GM12874 (cell line): ENCODE measurements at regions not wholly inside any gene's neighbourhood (a gene's known extent, or its start where the extent isn't known, plus 50 kb on each side); places are given as distances from the start of the nearest gene placed in this dataset.

Experiments used
- TF ChIP-seq, protein P1 (sequence below): IDR thresholded peaks from 2 replicates; pipeline ENCODE4 v1.5.1; 2011; ENCODE audit warnings: low read depth, mild to moderate bottlenecking, control low read depth, low read length, moderate library complexity; ENCODE audit not compliant: insufficient read depth

DNA sequence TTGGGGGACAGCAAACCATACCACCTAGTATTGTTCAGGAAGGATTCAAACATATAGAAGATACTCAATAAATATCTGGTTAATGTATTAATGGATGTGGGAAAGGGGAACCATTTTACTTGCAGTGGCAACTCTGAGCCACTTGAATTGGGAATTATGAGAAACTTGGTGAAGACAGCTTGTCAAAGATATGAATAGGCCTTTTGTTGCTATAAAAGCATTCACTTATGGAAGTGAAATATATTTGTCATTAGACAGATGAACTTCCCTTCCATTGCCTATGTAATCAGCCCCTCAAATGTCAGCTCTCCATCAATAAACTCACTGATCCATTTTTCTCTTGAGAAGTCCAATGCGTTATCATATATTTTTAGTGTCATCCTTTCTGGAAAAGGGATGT lies 56.1 kb downstream of the GPR85 start:
- TF ChIP-seq, protein P1, sequence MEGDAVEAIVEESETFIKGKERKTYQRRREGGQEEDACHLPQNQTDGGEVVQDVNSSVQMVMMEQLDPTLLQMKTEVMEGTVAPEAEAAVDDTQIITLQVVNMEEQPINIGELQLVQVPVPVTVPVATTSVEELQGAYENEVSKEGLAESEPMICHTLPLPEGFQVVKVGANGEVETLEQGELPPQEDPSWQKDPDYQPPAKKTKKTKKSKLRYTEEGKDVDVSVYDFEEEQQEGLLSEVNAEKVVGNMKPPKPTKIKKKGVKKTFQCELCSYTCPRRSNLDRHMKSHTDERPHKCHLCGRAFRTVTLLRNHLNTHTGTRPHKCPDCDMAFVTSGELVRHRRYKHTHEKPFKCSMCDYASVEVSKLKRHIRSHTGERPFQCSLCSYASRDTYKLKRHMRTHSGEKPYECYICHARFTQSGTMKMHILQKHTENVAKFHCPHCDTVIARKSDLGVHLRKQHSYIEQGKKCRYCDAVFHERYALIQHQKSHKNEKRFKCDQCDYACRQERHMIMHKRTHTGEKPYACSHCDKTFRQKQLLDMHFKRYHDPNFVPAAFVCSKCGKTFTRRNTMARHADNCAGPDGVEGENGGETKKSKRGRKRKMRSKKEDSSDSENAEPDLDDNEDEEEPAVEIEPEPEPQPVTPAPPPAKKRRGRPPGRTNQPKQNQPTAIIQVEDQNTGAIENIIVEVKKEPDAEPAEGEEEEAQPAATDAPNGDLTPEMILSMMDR = no peak

DNA sequence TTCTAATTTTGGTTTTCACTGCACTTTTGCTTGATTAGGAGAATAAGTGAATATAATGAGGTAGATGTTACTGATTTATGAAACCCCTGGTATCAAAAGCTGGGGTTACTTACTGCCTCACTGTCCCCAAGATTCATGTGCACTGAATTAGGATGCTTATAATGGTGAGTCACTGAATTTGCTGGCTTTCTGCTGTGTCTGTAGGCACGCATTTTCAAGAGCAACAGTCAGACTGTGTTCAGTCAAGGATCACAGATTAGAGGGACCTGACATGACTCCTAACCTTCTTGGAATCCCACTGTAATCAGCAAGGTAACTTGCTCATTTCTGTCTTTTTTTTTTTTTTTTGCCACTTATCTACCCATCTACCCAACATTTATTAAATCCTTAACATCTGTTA lies 59.7 kb downstream of the GPR85 start:
- TF ChIP-seq, protein P1 = no peak

DNA sequence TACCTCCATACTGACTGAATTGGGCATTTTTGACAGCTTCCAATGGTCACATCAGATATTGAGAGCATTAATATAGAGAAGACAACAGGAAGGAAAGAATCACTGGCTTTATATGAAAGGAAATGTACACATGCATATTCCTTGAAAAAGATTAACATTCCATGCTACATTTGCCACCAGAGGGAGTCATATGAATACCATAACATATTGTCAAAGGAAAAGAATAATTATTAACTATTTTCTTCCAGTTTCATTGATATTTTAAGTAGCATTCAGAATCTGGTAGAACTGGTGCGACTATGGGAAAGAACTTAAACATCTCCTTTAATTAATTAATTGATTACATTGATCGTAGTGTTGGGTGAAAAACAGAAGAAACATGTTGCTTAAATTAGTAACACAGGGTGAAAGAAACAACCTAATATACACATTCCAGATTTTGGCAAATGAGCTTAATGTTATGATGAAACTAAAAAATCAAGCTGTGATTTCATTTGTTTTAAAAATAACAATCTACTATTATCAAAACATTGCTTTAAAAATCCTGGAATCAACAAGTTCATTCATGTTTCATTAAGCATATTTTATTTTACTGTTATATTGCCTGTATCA lies 71.5 kb downstream of the GPR85 start:
- TF ChIP-seq, protein P1 = no peak

DNA sequence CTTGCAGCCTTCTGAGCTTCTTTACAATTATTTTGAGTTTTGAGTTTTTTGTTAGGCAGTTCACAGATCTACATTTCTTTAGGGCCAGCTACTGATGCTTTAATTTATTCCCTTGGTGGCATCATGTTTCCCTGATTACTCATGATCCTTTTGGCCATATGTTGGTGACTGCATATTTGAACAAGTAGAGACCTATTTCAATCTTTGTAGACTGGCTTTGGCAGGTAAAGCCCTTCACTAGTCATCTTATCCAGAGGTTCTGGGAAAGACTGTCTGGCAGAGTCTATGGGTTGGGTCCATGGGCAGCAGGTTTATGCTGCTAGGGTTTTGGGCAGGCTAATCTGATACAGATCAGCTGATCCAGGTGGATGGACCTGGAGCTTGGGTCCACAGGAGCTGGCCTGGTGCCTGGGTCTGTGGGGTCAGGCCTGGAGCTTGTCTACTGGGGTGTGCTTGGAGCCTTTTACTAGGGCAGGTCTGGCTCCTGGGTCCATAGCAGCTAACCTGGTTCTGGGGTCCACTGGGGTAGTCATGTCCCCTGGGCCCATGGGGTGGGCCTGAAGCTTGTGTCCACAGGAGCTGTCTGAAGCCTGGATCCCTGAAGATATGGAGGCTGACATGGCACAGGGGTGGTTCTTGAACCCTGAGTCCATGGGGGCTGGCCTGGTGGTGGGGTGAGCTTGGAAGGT lies 72.7 kb downstream of the GPR85 start:
- TF ChIP-seq, protein P1 = no peak

DNA sequence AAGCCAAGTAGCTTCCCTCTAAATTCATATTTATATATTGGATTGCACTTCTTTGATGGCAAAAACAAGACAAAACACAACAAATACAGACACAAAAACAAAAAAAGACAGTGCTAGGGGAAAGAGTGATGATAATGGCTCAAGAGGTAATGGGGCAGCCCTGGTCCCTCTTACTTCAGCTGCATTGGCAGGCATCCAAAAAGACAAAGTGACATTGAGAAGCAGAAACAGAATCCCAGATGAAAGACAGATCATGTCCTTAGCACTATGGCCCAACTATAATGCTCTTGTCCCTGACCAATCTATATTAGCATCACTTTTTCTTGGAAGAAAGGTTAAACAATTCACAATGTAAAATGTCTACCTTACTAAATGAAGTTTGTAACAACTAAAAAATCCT lies 76.2 kb downstream of the GPR85 start:
- TF ChIP-seq, protein P1 = no peak

DNA sequence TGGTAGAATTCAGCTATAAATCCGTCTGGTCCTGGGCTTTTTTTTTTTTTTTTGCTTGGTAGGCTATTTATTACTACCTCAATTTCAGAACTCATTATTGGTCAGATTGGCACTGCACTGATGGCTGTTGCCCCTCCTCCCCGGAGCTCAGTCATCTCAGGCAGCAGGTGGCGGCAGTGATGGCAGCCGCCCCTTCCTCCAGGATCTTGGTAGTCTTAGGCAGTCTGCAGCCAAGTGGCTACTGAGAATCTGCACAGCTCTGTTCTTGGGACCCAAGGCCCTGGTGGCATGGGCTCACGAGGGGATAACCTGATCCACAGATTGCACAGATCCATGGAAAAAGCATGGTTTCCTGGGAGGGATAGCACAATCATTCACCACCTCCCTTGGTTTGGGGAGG lies 77.9 kb downstream of the GPR85 start:
- TF ChIP-seq, protein P1 = no peak

DNA sequence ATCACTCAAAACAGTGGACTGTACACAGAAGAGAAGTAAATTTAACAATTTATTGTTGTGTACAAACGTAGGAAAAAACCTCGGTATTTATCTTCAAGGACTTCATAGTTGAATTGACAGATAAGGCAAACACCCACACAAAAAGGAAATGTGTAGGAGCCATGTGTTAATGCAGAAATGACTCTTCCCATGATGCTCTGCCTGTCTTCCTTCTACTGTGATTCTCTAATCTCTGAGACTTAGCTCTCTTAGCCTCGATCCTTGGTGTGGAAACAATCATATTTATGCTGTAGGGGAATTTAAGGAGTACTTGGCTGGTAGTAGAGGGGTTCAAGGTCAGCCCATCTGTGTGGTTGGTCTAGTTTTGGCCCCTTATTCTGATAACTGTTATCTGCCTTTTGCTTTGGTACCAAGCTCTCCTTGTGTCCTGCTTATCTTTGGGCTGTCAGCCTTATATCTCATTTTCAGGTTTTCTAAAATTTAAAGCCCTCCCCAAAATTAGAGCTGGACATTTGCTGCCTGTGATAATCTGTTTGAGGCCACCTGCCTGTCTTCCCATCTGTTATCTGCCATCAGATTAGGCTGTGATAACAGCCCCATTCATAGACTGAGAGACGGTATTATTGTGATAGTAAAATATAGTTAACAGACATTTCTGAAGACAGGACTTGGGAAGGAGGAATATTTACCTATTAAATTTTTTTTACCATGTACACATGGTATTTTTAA lies 81.7 kb downstream of the GPR85 start:
- TF ChIP-seq, protein P1 = no peak
